SH-SY5Y (cell line): ENCODE measurements at regions not wholly inside any gene's neighbourhood (a gene's known extent, or its start where the extent isn't known, plus 50 kb on each side); places are given as distances from the start of the nearest gene placed in this dataset.

Experiments
- GATA2 ChIP-seq: IDR thresholded peaks from 2 replicates; pipeline ENCODE4 v1.6.1; 2011; ENCODE audit warnings: mild to moderate bottlenecking, low read depth, low read length
- GATA3 ChIP-seq: IDR thresholded peaks from 2 replicates; pipeline ENCODE4 v1.6.1; 2011; ENCODE audit warnings: low read depth, mild to moderate bottlenecking, low read length, moderate library complexity

GRCh38 chr10:111267673-111268072, 190.8 kb downstream of the ADRA2A start:
- TF ChIP-seq GATA2 (no peak), GATA3 (no peak)

DNA sequence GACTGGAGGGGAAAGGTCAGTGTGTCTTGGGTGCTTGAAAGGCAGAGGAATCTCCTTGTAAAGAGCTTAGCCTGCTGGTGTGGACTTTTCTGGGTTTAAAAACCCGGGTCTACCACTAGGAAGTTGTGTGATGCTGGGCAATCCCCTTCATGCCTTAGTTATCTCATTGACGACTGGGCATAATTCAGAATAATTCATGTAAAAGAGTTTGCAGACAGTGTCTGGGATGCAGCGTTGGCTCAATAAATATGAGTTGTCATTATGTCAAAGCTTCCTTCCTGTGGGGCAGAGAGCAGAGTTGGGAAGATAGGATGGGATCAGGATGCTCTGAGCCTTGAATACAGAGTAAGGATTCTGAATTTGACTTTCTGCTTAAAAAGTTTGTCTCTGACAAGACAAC, 196.4 kb downstream of the ADRA2A start:
- TF ChIP-seq GATA2 (no peak), GATA3 (no peak)

- no peak for TF ChIP-seq GATA2
- TF ChIP-seq GATA3, result no peak
Measured at GRCh38 chr10:111273635-111274034, 196.8 kb downstream of the ADRA2A start.

DNA sequence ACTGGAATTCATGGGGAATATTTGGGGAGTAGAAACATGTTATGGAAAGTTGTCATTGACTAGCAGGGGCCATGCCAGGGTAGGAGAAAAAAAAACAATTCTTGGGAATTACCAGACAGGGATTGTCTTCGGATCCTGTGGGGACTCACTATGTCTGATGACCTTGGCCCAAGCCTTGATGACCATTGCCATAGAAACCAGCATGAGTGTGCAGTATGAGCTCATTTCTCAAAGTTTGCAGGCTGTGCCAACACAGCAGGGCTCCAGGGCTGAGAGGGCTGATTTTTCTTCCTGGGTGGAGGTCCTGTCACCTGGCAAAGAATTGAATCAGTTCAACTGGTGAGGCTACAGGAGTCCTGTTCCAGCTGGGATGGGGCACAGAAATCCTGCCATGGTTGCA, 198.3 kb downstream of the ADRA2A start:
- TF ChIP-seq GATA2, result no peak
- no peak for TF ChIP-seq GATA3

DNA sequence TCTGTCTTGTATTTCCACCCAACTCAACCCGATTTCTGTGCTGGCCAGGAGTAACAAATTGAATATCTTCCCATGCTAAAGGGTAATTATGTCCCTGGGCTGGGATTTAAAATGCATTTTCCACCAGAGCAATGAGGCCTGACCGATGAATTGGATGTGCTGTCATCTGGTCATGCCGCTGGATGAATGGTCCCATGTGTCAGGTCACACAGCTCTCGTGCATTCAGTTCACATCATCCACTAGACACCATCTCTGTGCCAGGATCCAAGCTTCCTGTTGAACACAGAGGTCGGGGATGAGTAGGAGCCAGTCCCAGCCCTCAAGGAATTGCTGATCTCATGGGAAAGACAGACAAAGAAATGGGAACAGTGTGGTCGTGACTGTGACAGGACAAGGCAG, 200.8 kb downstream of the ADRA2A start:
- TF ChIP-seq GATA2 (no peak), GATA3 (no peak)

- TF ChIP-seq GATA2 (no peak), GATA3 (no peak)
Measured at GRCh38 chr10:111278266-111278665, 201.4 kb downstream of the ADRA2A start.

DNA sequence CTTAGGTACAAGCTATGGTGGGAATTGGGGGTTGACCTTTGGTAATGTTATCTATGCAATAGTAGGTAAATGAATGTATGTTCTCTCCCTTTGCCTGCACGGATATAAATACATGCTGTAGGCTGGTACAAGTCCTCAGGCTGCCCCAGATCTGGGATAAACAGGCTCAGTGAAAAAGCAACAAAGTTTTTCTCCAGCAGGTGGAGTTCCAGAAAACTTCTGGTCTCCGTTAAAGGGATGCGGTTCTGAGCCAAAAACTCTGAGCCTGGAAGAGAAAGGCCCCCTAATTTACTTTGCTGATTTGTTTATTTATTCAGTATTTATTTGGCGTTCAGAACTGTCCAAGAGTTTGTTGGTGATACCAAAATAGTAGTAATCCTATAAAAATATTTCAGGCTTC, 204.7 kb downstream of the ADRA2A start:
- TF ChIP-seq GATA2, result no peak
- no peak for TF ChIP-seq GATA3

- TF ChIP-seq GATA3 (no peak), GATA2 (no peak)
Measured at GRCh38 chr10:111289461-111289860, 212.6 kb downstream of the ADRA2A start.

GRCh38 chr10:111290649-111291048, 213.8 kb downstream of the ADRA2A start:
- TF ChIP-seq GATA2, result no peak
- no peak for TF ChIP-seq GATA3

GRCh38 chr10:111295788-111296187, 219.0 kb downstream of the ADRA2A start:
- TF ChIP-seq GATA3 (no peak), GATA2 (no peak)

DNA sequence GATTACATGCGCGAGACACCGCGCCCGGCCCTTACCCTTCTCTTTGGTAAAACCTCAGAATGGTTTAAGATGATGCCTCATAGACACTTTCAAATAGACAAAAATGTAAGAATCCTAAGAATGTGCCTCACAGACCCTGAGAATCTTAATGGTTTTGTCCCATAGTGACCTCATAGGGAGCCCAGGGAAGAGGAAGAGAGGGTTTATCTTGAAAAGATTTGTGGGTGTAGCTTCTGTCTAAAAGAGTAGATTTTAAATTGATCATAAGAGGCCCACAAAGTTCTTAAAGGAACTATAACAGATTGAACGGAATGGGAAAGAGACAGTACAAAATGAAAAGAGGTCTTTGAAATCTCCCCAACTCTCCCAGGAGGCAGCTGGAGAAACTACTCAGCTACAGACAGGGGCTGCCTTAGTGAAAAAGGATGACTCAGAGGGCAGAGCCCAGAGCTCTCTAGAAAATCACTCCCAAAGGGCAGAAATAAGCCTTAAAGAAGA, 220.6 kb downstream of the ADRA2A start:
- TF ChIP-seq GATA3, result no peak
- no peak for TF ChIP-seq GATA2

DNA sequence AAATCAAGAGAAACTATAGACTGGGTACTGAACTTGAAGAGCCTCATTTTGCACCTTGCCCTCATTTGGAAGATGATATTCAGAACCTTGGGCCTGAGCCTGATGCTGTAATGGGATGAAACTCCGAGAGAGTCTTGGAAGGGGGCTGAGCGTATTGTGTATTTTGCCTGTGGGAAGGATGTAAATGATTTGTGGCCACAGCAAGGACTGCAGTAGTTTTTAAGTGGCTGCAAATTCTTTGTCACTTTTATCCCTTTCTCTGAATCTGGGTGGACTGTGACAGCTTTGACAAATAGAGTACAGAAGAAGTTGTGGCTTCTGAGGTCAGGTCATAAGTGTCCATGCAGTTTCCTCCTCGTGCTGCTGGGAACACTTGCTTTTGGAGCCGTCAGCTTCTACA, 221.2 kb downstream of the ADRA2A start:
- no peak for TF ChIP-seq GATA2
- no peak for TF ChIP-seq GATA3

- TF ChIP-seq GATA3, result no peak
Measured at GRCh38 chr10:111299037-111299436, 222.2 kb downstream of the ADRA2A start.

DNA sequence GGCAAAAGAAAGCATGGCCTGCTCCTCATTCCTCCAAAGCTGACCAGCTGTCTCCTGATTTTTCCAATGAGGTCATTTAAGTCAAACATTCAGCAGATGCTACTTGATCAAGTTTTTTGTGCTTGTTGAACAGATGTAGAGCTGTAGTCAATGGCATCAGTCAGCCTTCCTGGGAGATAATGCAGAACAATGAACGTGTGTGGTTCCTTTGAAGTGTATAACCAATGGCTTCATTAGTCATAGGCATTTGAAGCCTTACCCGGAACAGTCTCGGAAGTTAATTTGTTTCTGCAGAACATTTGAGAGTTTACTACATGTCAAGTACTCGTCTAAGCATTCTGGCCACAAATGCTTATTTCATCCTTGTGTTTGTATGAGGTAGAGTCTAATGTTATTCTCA, 227.1 kb downstream of the ADRA2A start:
- TF ChIP-seq GATA3, result no peak
- no peak for TF ChIP-seq GATA2

- no peak for TF ChIP-seq GATA2
- no peak for TF ChIP-seq GATA3
Measured at GRCh38 chr10:111316722-111317212, 239.9 kb downstream of the ADRA2A start.

- TF ChIP-seq GATA2 (no peak), GATA3 (no peak)
Measured at GRCh38 chr10:111319866-111320265, 243.0 kb downstream of the ADRA2A start.

GRCh38 chr10:111323389-111323966, 246.6 kb downstream of the ADRA2A start:
- no peak for TF ChIP-seq GATA2
- TF ChIP-seq GATA3, result no peak

GRCh38 chr10:111335826-111336225, 259.0 kb downstream of the ADRA2A start:
- TF ChIP-seq GATA2 (no peak), GATA3 (no peak)
